ENCODE measurements at regions not wholly inside any gene's neighbourhood (a gene's known extent, or its start where the extent isn't known, plus 50 kb on each side); places are given as distances from the start of the nearest gene placed in this dataset.

- TF ChIP-seq, protein P1, sequence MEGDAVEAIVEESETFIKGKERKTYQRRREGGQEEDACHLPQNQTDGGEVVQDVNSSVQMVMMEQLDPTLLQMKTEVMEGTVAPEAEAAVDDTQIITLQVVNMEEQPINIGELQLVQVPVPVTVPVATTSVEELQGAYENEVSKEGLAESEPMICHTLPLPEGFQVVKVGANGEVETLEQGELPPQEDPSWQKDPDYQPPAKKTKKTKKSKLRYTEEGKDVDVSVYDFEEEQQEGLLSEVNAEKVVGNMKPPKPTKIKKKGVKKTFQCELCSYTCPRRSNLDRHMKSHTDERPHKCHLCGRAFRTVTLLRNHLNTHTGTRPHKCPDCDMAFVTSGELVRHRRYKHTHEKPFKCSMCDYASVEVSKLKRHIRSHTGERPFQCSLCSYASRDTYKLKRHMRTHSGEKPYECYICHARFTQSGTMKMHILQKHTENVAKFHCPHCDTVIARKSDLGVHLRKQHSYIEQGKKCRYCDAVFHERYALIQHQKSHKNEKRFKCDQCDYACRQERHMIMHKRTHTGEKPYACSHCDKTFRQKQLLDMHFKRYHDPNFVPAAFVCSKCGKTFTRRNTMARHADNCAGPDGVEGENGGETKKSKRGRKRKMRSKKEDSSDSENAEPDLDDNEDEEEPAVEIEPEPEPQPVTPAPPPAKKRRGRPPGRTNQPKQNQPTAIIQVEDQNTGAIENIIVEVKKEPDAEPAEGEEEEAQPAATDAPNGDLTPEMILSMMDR (IDR thresholded peaks at IDR 0.05) = no peak
- TF ChIP-seq EP300 (IDR thresholded peaks at IDR 0.05) (no peak), POLR2AphosphoS5 (IDR thresholded peaks at IDR 0.05) (no peak), POLR2A (IDR thresholded peaks at IDR 0.05) (no peak)
- Histone ChIP-seq H3K4me3 (no peak overlapping the region), H3K4me1 (no peaks in the 10 kb centered on the region), H3K27me3 (no peaks in the 10 kb centered on the region), H3K36me3 (no peaks in the 10 kb centered on the region), H3K9me3 (no peaks in the 10 kb centered on the region), H3K27ac (no peak overlapping the region)
- ATAC-seq = no peak
- WGBS, 2 donors (ENCODE audit: low coverage in 1 of 2) = 40 to 48% methylated on average over 1 of the region's 1 CpG
These were observed 1432.3 kb upstream of the SPRY2 start for GRCh38 chr13:81773263-81773662.

- 55 to 66% methylated on average over 1 to 2 of the region's 2 CpGs for WGBS, 2 donors (ENCODE audit: low coverage in 1 of 2)
- ATAC-seq = no peak
- Histone ChIP-seq H3K27me3 (no peaks in the 10 kb centered on the region), H3K36me3 (no peaks in the 10 kb centered on the region), H3K27ac (no peak overlapping the region), H3K4me3 (no peak overlapping the region), H3K9me3 (no peaks in the 10 kb centered on the region), H3K4me1 (no peaks in the 10 kb centered on the region)
- TF ChIP-seq, protein P1 (IDR thresholded peaks at IDR 0.05) = no peak
- no peak for TF ChIP-seq EP300 (IDR thresholded peaks at IDR 0.05)
- no peak for TF ChIP-seq POLR2A (IDR thresholded peaks at IDR 0.05)
- no peak for TF ChIP-seq POLR2AphosphoS5 (IDR thresholded peaks at IDR 0.05)
These were observed 1431.0 kb upstream of the SPRY2 start for GRCh38 chr13:81771951-81772350.

DNA sequence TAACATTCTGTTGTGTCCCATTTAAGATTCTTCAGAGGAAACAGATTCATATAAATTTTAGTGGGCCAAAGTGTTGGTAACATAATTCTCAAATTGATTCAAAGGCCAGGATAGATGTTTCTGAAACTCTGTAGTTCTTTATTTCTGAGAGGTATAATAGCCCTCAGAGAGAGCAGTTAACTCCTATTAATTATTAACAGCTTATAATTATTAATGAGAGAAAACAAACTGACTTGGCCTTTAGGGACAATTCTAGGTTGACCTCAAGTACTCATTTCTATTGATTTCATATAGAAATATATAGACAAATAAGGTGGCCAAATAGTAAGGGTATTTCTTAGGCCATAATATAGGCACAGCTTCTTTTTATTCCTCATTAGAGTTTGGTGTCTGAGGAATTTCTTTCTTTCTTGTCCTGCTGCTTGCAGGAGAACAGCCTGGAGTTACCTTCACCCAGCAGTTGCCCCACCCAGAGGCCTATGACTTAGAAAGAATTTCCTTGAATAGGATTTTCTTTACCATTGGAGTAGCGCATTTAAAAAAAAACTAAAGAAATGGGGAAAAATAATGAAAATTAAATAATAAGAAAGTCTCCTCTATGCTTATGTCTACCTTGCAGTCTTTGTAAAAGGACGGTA lies 1430.1 kb upstream of the SPRY2 start:
- 67 to 73% methylated on average over 1 to 2 of the region's 2 CpGs for WGBS, 2 donors (ENCODE audit: low coverage in 1 of 2)
- Histone ChIP-seq H3K36me3 (no peaks in the 10 kb centered on the region), H3K27me3 (no peaks in the 10 kb centered on the region), H3K4me1 (no peaks in the 10 kb centered on the region), H3K27ac (no peak overlapping the region), H3K4me3 (no peak overlapping the region), H3K9me3 (no peaks in the 10 kb centered on the region)
- no peak for TF ChIP-seq EP300 (IDR thresholded peaks at IDR 0.05)
- TF ChIP-seq, protein P1 (IDR thresholded peaks at IDR 0.05) = no peak
- no peak for TF ChIP-seq POLR2A (IDR thresholded peaks at IDR 0.05)
- no peak for TF ChIP-seq POLR2AphosphoS5 (IDR thresholded peaks at IDR 0.05)
- ATAC-seq = no peak

- no peak for ATAC-seq
- H3K27me3 ChIP-seq = no peaks in the 10 kb centered on the region
- H3K27ac ChIP-seq = no peak overlapping the region
- WGBS, 2 donors (ENCODE audit: low coverage in 1 of 2) = 78% methylated on average over 1 of the region's 1 CpG; no CpG with 5 or more reads in 1 of the 2 donors
- H3K4me3 ChIP-seq = no peak overlapping the region
- H3K4me1 ChIP-seq = no peaks in the 10 kb centered on the region
- TF ChIP-seq, protein P1 (IDR thresholded peaks at IDR 0.05) = no peak
- TF ChIP-seq EP300 (IDR thresholded peaks at IDR 0.05) (no peak), POLR2AphosphoS5 (IDR thresholded peaks at IDR 0.05) (no peak), POLR2A (IDR thresholded peaks at IDR 0.05) (no peak)
- H3K9me3 ChIP-seq = no peaks in the 10 kb centered on the region
- H3K36me3 ChIP-seq = no peaks in the 10 kb centered on the region
These were observed 1421.5 kb upstream of the SPRY2 start for GRCh38 chr13:81762449-81762848.

- ATAC-seq = no peak
- H3K9me3 ChIP-seq = no peaks in the 10 kb centered on the region
- H3K4me3 ChIP-seq = no peak overlapping the region
- no peaks in the 10 kb centered on the region for H3K27me3 ChIP-seq
- no peak overlapping the region for H3K27ac ChIP-seq
- 51 to 57% methylated on average over 1 to 2 of the region's 2 CpGs for WGBS, 2 donors (ENCODE audit: low coverage in 1 of 2)
- TF ChIP-seq POLR2AphosphoS5 (IDR thresholded peaks at IDR 0.05) = no peak
- no peak for TF ChIP-seq POLR2A (IDR thresholded peaks at IDR 0.05)
- TF ChIP-seq, protein P1 (IDR thresholded peaks at IDR 0.05) = no peak
- TF ChIP-seq EP300 (IDR thresholded peaks at IDR 0.05) = no peak
- no peaks in the 10 kb centered on the region for H3K4me1 ChIP-seq
- H3K36me3 ChIP-seq = no peaks in the 10 kb centered on the region
These were observed 1419.4 kb upstream of the SPRY2 start for GRCh38 chr13:81760316-81760715.

All from gastroesophageal sphincter (tissue), 4 donors.